Esophagus squamous epithelium (tissue), 5 donors: ENCODE measurements at regions not wholly inside any gene's neighbourhood (a gene's known extent, or its start where the extent isn't known, plus 50 kb on each side); places are given as distances from the start of the nearest gene placed in this dataset.

Source experiments
- DNase-seq: peaks from one replicate; lab custom pipeline; 2025; lab: John Stamatoyannopoulos, UW
- H3K27ac ChIP-seq, 4 donors: fragments of 200-600 bp; sonication (generic); one replicate each; pipeline ENCODE4 v1.5.1; 2016 to 2019; ENCODE audit warnings: mild to moderate bottlenecking in 1 of 4
- H3K27me3 ChIP-seq, 4 donors: fragments of 200-600 bp; sonication (generic); 1 replicate in 3 of 4; 2 replicates in 1 of 4; pipeline versions ENCODE4 v1.5.1 to v1.6.0; 2017 to 2021; ENCODE audit warnings: antibody characterized with exemption in 1 of 4
- H3K36me3 ChIP-seq, 3 donors: fragments of 200-600 bp; sonication (generic); one replicate each; pipeline ENCODE4 v1.5.1; 2016 to 2019
- H3K4me1 ChIP-seq, 3 donors: fragments of 200-600 bp; sonication (generic); one replicate each; pipeline ENCODE4 v1.5.1; 2017 to 2019
- H3K4me3 ChIP-seq, 4 donors: fragments of 200-600 bp; sonication (generic); 1 replicate in 3 of 4; 2 replicates in 1 of 4; pipeline ENCODE4 v1.5.1; 2016 to 2019; ENCODE audit warnings: mild to moderate bottlenecking in 2 of 4, moderate library complexity in 1 of 4
- H3K9me3 ChIP-seq, 3 donors: fragments of 200-600 bp; sonication (generic); one replicate each; pipeline ENCODE4 v1.5.1; 2016 to 2019
- POLR2A ChIP-seq, 4 donors: fragments of 450-650 bp; IDR thresholded peaks; one replicate each; pipeline ENCODE4 v1.6.1; 2017; ENCODE audit warnings: antibody characterized with exemption in 4 of 4, mild to moderate bottlenecking in 4 of 4, moderate library complexity in 3 of 4
- WGBS, 2 donors: methylation state at CpG; one replicate each; pipeline ENCODE4 v1.1.5; 2018; 5-methylcytosine and 5-hydroxymethylcytosine counted together
- intact Hi-C: fragments of 100-400 bp; cut with DNase I; formaldehyde crosslinking; loops from one replicate; pipeline ENCODE4 v1.15.0; 2022
- TF ChIP-seq, protein P1 (sequence below), 6 experiments: fragments of 450-650 bp in 4 of 6; fragments of 200-600 bp in 2 of 6; sonication (generic) in 2 of 6; IDR thresholded peaks; one replicate each; pipeline ENCODE4 v1.5.1; 2016 to 2019; ENCODE audit warnings: antibody characterized with exemption in 6 of 6, mild to moderate bottlenecking in 4 of 6, moderate library complexity in 4 of 6
- donor health status: DM: yes; HTN: yes; CAD: no.

GRCh38 chr2:82896117-82896516, 1563.0 kb downstream of the SUCLG1 start:
- 80% methylated on average over 5 of the region's 6 CpGs for WGBS, 2 donors
- Histone ChIP-seq H3K4me3 (no peak overlapping the region), H3K9me3 (no peaks in the 10 kb centered on the region), H3K27ac (no peak overlapping the region), H3K36me3 (no peaks in the 10 kb centered on the region), H3K4me1 (no peaks in the 10 kb centered on the region), H3K27me3 (no peaks in the 10 kb centered on the region)
- DNase-seq, result no peak
- TF ChIP-seq, protein P1, sequence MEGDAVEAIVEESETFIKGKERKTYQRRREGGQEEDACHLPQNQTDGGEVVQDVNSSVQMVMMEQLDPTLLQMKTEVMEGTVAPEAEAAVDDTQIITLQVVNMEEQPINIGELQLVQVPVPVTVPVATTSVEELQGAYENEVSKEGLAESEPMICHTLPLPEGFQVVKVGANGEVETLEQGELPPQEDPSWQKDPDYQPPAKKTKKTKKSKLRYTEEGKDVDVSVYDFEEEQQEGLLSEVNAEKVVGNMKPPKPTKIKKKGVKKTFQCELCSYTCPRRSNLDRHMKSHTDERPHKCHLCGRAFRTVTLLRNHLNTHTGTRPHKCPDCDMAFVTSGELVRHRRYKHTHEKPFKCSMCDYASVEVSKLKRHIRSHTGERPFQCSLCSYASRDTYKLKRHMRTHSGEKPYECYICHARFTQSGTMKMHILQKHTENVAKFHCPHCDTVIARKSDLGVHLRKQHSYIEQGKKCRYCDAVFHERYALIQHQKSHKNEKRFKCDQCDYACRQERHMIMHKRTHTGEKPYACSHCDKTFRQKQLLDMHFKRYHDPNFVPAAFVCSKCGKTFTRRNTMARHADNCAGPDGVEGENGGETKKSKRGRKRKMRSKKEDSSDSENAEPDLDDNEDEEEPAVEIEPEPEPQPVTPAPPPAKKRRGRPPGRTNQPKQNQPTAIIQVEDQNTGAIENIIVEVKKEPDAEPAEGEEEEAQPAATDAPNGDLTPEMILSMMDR (IDR thresholded peaks at IDR 0.05), result no peak
- no peak for TF ChIP-seq POLR2A (IDR thresholded peaks at IDR 0.05)
- intact Hi-C loops, result no loop called here

GRCh38 chr2:82893190-82893589, 1565.9 kb downstream of the SUCLG1 start:
- intact Hi-C loops, result no loop called here
- DNase-seq, result no peak
- Histone ChIP-seq H3K27me3 (no peaks in the 10 kb centered on the region), H3K9me3 (no peaks in the 10 kb centered on the region), H3K4me3 (no peak overlapping the region), H3K27ac (no peak overlapping the region), H3K4me1 (no peaks in the 10 kb centered on the region), H3K36me3 (no peaks in the 10 kb centered on the region)
- TF ChIP-seq, protein P1 (IDR thresholded peaks at IDR 0.05), result no peak
- TF ChIP-seq POLR2A (IDR thresholded peaks at IDR 0.05), result no peak
- 41 to 47% methylated on average over 2 of the region's 2 CpGs for WGBS, 2 donors

DNA sequence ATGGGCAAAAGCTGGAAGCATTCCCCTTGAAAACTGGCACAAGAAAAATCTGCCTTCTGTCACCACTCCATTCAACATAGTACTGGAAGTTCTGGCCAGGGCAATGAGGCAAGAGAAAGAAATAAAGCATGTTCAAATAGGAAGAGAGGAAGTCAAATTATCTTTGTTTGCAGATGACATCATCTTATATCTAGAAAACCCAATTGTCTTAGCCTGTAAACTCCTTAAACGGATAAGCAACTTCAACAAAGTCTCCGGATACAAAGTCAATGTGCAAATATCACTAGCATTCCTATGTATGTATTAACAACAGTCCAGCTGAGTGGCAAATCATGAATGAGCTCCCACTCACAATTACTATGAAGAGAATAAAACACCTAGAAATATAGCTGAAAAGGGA, 1579.3 kb downstream of the SUCLG1 start:
- WGBS, 2 donors, result 71% methylated on average over 2 of the region's 2 CpGs
- H3K9me3 ChIP-seq, result peaks cover 0 to 10% (median 0%) of the 10 kb centered on the region in 3 donors

DNA sequence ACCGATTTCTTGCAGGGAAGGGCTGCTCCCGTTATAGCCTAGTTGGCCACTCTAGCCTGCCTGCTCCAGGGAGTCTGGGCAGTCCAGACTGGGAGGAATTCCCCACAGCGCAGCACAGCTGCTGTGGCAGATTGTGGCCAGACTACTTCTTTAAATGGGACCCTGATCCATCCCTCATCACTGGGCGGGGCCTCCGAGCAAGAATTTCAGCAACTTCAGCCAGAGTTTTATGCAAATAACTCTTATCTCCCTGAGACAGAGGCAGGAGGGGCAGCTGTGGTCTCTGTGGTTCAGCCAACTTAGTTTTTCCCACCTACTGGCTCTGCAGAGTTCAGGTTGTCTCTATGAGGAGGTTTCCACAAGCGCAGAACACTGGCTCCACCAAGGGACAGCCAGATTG, 1583.2 kb downstream of the SUCLG1 start:
- no peak overlapping the region for H3K27ac ChIP-seq
- H3K4me1 ChIP-seq, result no peaks in the 10 kb centered on the region
- H3K27me3 ChIP-seq, result no peaks in the 10 kb centered on the region
- no peak for DNase-seq
- TF ChIP-seq, protein P1 (IDR thresholded peaks at IDR 0.05), result no peak
- TF ChIP-seq POLR2A (IDR thresholded peaks at IDR 0.05), result no peak
- 80 to 83% methylated on average over 3 to 4 of the region's 6 CpGs for WGBS, 2 donors
- H3K9me3 ChIP-seq, result peaks cover 0 to 10% (median 0%) of the 10 kb centered on the region in 3 donors
- no peak overlapping the region for H3K4me3 ChIP-seq
- intact Hi-C loops, result no loop called here
- H3K36me3 ChIP-seq, result no peaks in the 10 kb centered on the region

More for the DNA sequence above, 1579.3 kb downstream of the SUCLG1 start:
- TF ChIP-seq, protein P1 (IDR thresholded peaks at IDR 0.05), result no peak
- TF ChIP-seq POLR2A (IDR thresholded peaks at IDR 0.05), result no peak
- Histone ChIP-seq H3K4me1 (no peaks in the 10 kb centered on the region), H3K27ac (no peak overlapping the region), H3K4me3 (no peak overlapping the region), H3K36me3 (no peaks in the 10 kb centered on the region), H3K27me3 (no peaks in the 10 kb centered on the region)
- intact Hi-C loops, result no loop called here
- no peak for DNase-seq

- Histone ChIP-seq H3K4me1 (no peaks in the 10 kb centered on the region), H3K27me3 (no peaks in the 10 kb centered on the region), H3K9me3 (no peaks in the 10 kb centered on the region), H3K27ac (no peak overlapping the region), H3K36me3 (no peaks in the 10 kb centered on the region), H3K4me3 (no peak overlapping the region)
- no peak for DNase-seq
- intact Hi-C loops, result no loop called here
- no peak for TF ChIP-seq POLR2A (IDR thresholded peaks at IDR 0.05)
- TF ChIP-seq, protein P1 (IDR thresholded peaks at IDR 0.05), result no peak
- 43 to 60% methylated on average over 5 of the region's 5 CpGs for WGBS, 2 donors
Observed at GRCh38 chr2:82857967-82858366, 1601.1 kb downstream of the SUCLG1 start.
